Lung (tissue), 12 donors: ENCODE measurements at regions not wholly inside any gene's neighbourhood (a gene's known extent, or its start where the extent isn't known, plus 50 kb on each side); places are given as distances from the start of the nearest gene placed in this dataset. TPM values are rescaled to one million over a fixed set of nuclear protein-coding genes. Genes with fewer than 3 reads are reported as not detected.

Experiments
- ATAC-seq: fragments of 200-7000 bp; cut with Tn5 transposase; one replicate; pipeline ENCODE4 v1.9.1; 2020; ENCODE audit warnings: moderate number of reproducible peaks; ENCODE audit not compliant: insufficient read depth, low FRiP score
- DNase-seq, 3 donors: peaks; one replicate each; pipeline ENCODE4 v3.0.0-alpha.2; 2013 to 2017
- H3K27ac ChIP-seq, 2 donors: one replicate each; pipeline ENCODE4 v1.5.1; 2013; ENCODE audit warnings: mild to moderate bottlenecking in 2 of 2, moderate library complexity in 2 of 2, control low read depth in 1 of 2, inconsistent platforms in 1 of 2, low read depth in 1 of 2, low read length in 1 of 2
- H3K27me3 ChIP-seq, 3 donors: one replicate each; pipeline ENCODE4 v1.5.1; 2013; ENCODE audit warnings: low read length in 2 of 3; ENCODE audit not compliant: control insufficient read depth in 3 of 3, insufficient read depth in 3 of 3
- H3K36me3 ChIP-seq, 4 donors: one replicate each; pipeline ENCODE4 v1.5.1; 2013; ENCODE audit warnings: low read length in 4 of 4, mild to moderate bottlenecking in 1 of 4, moderate library complexity in 1 of 4; ENCODE audit not compliant: control insufficient read depth in 4 of 4, insufficient read depth in 4 of 4
- H3K4me1 ChIP-seq, 5 donors: one replicate each; pipeline ENCODE4 v1.5.1; 2013; ENCODE audit warnings: low read length in 5 of 5, mild to moderate bottlenecking in 2 of 5, moderate library complexity in 1 of 5; ENCODE audit not compliant: control insufficient read depth in 5 of 5, insufficient read depth in 5 of 5
- H3K4me3 ChIP-seq: one replicate; pipeline ENCODE4 v1.5.1; 2013; ENCODE audit warnings: mild to moderate bottlenecking, control low read depth, moderate library complexity
- H3K9ac ChIP-seq, 2 donors: one replicate each; pipeline ENCODE4 v1.5.1; 2013; ENCODE audit warnings: low read length in 2 of 2, control low read depth in 1 of 2; ENCODE audit not compliant: insufficient read depth in 1 of 2
- H3K9me3 ChIP-seq, 4 donors: one replicate each; pipeline ENCODE4 v1.5.1; 2013; ENCODE audit warnings: low read length in 3 of 4, mild to moderate bottlenecking in 1 of 4, moderate library complexity in 1 of 4; ENCODE audit not compliant: control insufficient read depth in 4 of 4, insufficient read depth in 3 of 4
- small RNA-seq: library from RNA; depleted of rRNA; stranded (forward); fragments of <200 nt; gene quantifications from one replicate; pipeline ENCODE3, GENCODE V24; 2014; ENCODE audit warnings: low replicate concordance
- TF ChIP-seq, protein P1 (sequence below): IDR thresholded peaks from 2 replicates; pipeline ENCODE4 v1.5.1; 2012; ENCODE audit warnings: mild to moderate bottlenecking; ENCODE audit errors: control extremely low read depth, extremely low read depth
- donor health status: control.
- donor health status: control.
- donor health status: Bipolar disorder and iron deficiency.
- donor health status: healthy.
- donor health status: DM: yes; HTN: yes; CAD: no.

DNA sequence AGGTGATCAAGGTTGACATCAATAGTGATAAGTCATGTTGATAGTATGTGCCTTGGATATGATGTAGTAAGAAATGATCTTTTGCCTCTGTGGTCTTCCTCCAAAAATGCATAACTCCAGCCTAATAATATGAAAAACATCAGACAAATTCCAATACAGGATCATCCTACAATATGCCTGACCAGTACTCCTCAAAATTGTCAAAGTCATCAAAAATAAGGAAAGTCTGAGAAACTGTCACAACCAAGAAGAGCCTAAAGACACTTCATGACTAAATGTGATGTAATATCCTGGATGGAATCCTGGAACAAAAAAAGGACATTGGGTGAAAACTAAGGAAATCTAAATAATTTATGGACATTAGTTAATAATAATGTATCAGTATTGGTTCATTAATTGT is 50.3 kb upstream of the LCORL start:
- peaks cover 0 to 2% (median 0%) of the 10 kb centered on the region in 4 donors for H3K9me3 ChIP-seq
- H3K27me3 ChIP-seq: no peaks in the 10 kb centered on the region
- H3K4me1 ChIP-seq: no peaks in the 10 kb centered on the region
- no peak overlapping the region for H3K4me3 ChIP-seq
- no peak overlapping the region for H3K27ac ChIP-seq
- no peak for DNase-seq
- no peak overlapping the region for H3K9ac ChIP-seq
- ATAC-seq: no peak
- H3K36me3 ChIP-seq: no peaks in the 10 kb centered on the region
- TF ChIP-seq, protein P1, sequence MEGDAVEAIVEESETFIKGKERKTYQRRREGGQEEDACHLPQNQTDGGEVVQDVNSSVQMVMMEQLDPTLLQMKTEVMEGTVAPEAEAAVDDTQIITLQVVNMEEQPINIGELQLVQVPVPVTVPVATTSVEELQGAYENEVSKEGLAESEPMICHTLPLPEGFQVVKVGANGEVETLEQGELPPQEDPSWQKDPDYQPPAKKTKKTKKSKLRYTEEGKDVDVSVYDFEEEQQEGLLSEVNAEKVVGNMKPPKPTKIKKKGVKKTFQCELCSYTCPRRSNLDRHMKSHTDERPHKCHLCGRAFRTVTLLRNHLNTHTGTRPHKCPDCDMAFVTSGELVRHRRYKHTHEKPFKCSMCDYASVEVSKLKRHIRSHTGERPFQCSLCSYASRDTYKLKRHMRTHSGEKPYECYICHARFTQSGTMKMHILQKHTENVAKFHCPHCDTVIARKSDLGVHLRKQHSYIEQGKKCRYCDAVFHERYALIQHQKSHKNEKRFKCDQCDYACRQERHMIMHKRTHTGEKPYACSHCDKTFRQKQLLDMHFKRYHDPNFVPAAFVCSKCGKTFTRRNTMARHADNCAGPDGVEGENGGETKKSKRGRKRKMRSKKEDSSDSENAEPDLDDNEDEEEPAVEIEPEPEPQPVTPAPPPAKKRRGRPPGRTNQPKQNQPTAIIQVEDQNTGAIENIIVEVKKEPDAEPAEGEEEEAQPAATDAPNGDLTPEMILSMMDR: no peak

Small RNA genes lying in the stretch of these regions (small RNA-seq; reads per million reads assigned to genes)
- gene RNA5SP157: not detected
